ENCODE measurements at regions not wholly inside any gene's neighbourhood (a gene's known extent, or its start where the extent isn't known, plus 50 kb on each side); places are given as distances from the start of the nearest gene placed in this dataset.

DNA sequence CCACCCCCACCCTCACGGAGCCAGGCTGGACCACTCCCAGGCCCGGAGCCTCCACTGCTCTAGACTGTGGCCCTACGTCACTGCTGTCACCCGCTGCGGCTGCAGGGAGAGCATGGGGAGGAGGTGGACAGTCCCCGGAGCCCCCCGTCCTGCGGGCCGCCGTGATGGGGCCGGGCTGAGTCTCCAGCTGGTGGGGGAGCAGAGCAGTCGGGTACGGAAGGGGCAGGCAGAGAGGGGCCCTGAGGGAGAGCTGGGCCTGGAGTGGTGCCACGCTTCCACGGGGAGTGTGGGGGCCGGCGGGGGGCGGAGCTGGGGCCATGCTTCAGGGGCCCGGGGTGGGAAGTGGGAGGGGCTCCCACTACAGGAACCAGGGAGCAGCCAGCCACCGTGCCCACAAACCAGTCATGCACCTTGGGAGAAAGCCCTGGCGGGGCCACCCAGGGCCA, 98.9 kb upstream of the KCNK1 start (continued):
- TF ChIP-seq, protein P1, sequence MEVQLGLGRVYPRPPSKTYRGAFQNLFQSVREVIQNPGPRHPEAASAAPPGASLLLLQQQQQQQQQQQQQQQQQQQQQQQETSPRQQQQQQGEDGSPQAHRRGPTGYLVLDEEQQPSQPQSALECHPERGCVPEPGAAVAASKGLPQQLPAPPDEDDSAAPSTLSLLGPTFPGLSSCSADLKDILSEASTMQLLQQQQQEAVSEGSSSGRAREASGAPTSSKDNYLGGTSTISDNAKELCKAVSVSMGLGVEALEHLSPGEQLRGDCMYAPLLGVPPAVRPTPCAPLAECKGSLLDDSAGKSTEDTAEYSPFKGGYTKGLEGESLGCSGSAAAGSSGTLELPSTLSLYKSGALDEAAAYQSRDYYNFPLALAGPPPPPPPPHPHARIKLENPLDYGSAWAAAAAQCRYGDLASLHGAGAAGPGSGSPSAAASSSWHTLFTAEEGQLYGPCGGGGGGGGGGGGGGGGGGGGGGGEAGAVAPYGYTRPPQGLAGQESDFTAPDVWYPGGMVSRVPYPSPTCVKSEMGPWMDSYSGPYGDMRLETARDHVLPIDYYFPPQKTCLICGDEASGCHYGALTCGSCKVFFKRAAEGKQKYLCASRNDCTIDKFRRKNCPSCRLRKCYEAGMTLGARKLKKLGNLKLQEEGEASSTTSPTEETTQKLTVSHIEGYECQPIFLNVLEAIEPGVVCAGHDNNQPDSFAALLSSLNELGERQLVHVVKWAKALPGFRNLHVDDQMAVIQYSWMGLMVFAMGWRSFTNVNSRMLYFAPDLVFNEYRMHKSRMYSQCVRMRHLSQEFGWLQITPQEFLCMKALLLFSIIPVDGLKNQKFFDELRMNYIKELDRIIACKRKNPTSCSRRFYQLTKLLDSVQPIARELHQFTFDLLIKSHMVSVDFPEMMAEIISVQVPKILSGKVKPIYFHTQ (CRISPR knock-in tag; IDR thresholded peaks at IDR 0.05): no peak
- TF ChIP-seq, protein P2, sequence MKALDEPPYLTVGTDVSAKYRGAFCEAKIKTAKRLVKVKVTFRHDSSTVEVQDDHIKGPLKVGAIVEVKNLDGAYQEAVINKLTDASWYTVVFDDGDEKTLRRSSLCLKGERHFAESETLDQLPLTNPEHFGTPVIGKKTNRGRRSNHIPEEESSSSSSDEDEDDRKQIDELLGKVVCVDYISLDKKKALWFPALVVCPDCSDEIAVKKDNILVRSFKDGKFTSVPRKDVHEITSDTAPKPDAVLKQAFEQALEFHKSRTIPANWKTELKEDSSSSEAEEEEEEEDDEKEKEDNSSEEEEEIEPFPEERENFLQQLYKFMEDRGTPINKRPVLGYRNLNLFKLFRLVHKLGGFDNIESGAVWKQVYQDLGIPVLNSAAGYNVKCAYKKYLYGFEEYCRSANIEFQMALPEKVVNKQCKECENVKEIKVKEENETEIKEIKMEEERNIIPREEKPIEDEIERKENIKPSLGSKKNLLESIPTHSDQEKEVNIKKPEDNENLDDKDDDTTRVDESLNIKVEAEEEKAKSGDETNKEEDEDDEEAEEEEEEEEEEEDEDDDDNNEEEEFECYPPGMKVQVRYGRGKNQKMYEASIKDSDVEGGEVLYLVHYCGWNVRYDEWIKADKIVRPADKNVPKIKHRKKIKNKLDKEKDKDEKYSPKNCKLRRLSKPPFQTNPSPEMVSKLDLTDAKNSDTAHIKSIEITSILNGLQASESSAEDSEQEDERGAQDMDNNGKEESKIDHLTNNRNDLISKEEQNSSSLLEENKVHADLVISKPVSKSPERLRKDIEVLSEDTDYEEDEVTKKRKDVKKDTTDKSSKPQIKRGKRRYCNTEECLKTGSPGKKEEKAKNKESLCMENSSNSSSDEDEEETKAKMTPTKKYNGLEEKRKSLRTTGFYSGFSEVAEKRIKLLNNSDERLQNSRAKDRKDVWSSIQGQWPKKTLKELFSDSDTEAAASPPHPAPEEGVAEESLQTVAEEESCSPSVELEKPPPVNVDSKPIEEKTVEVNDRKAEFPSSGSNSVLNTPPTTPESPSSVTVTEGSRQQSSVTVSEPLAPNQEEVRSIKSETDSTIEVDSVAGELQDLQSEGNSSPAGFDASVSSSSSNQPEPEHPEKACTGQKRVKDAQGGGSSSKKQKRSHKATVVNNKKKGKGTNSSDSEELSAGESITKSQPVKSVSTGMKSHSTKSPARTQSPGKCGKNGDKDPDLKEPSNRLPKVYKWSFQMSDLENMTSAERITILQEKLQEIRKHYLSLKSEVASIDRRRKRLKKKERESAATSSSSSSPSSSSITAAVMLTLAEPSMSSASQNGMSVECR (CRISPR knock-in tag; IDR thresholded peaks at IDR 0.05; ENCODE audit: borderline replicate concordance): no peak
- no peak for TF ChIP-seq OVOL2 (CRISPR knock-in tag; IDR thresholded peaks at IDR 0.05; ENCODE audit: borderline replicate concordance)
- no peak for TF ChIP-seq SP1 (CRISPR knock-in tag; conservative IDR thresholded peaks at IDR 0.05)
- TF ChIP-seq, protein P3, sequence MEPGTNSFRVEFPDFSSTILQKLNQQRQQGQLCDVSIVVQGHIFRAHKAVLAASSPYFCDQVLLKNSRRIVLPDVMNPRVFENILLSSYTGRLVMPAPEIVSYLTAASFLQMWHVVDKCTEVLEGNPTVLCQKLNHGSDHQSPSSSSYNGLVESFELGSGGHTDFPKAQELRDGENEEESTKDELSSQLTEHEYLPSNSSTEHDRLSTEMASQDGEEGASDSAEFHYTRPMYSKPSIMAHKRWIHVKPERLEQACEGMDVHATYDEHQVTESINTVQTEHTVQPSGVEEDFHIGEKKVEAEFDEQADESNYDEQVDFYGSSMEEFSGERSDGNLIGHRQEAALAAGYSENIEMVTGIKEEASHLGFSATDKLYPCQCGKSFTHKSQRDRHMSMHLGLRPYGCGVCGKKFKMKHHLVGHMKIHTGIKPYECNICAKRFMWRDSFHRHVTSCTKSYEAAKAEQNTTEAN (CRISPR knock-in tag; IDR thresholded peaks at IDR 0.05): no peak
- TF ChIP-seq ZNF671 (CRISPR knock-in tag; IDR thresholded peaks at IDR 0.05): no peak
- TF ChIP-seq, protein P4, sequence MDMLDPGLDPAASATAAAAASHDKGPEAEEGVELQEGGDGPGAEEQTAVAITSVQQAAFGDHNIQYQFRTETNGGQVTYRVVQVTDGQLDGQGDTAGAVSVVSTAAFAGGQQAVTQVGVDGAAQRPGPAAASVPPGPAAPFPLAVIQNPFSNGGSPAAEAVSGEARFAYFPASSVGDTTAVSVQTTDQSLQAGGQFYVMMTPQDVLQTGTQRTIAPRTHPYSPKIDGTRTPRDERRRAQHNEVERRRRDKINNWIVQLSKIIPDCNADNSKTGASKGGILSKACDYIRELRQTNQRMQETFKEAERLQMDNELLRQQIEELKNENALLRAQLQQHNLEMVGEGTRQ (CRISPR knock-in tag; IDR thresholded peaks at IDR 0.05): no peak
- no peak for TF ChIP-seq NR1H2 (CRISPR knock-in tag; IDR thresholded peaks at IDR 0.05)

DNA sequence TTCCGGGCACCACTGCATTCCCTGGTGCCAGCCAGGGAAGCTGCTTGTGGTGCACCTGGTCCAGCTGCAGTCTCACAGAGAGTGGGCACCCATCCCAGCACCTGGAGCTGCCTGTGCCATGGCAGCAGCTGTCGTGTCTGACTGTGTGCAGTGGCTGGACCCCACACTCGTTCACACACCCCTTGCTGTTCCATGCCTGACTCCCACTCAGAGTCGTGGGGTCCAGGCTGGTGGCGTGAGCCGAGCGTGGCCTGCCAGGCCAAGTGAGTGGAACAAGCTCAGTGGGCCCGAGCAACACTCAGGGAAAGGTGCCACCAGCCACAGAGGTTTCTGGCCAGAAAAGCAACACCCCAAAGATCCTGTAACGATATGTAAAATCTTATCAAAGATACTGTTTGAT, 97.2 kb upstream of the KCNK1 start:
- Mint-ChIP-seq H3K27ac (no peak overlapping the region), H3K4me3 (no peak overlapping the region), H3K27me3 (ENCODE audit: low read depth) (no peaks in the 10 kb centered on the region), H3K4me1 (no peaks in the 10 kb centered on the region), H3K9me3 (peaks cover 11% of the 10 kb centered on the region), H3K36me3 (peaks cover 6% of the 10 kb centered on the region; the same call in 1 of the 2 replicates)
- no peak for ATAC-seq
- no peak for DNase-seq (ENCODE audit: low spot score)
- ChIA-PET POLR2A (no interaction called here), CTCF (interaction anchor here (1.0 to 2.9 kb wide), 2 partner anchors 11 to 75 kb away, joined by 3 to 19 read pairs; no protein-coding TSS in a partner anchor)
- TF ChIP-seq GRHL2 (CRISPR knock-in tag; IDR thresholded peaks at IDR 0.05; ENCODE audit: insufficient replicate concordance, severe bottlenecking) (no peak), GABPB1 (CRISPR knock-in tag; IDR thresholded peaks at IDR 0.05) (no peak), ZNF423 (CRISPR knock-in tag; IDR thresholded peaks at IDR 0.05) (no peak), PRRX2 (CRISPR knock-in tag; IDR thresholded peaks at IDR 0.05) (no peak), ZNF671 (CRISPR knock-in tag; IDR thresholded peaks at IDR 0.05) (no peak), SP1 (CRISPR knock-in tag; conservative IDR thresholded peaks at IDR 0.05) (no peak)
- TF ChIP-seq, protein P5, sequence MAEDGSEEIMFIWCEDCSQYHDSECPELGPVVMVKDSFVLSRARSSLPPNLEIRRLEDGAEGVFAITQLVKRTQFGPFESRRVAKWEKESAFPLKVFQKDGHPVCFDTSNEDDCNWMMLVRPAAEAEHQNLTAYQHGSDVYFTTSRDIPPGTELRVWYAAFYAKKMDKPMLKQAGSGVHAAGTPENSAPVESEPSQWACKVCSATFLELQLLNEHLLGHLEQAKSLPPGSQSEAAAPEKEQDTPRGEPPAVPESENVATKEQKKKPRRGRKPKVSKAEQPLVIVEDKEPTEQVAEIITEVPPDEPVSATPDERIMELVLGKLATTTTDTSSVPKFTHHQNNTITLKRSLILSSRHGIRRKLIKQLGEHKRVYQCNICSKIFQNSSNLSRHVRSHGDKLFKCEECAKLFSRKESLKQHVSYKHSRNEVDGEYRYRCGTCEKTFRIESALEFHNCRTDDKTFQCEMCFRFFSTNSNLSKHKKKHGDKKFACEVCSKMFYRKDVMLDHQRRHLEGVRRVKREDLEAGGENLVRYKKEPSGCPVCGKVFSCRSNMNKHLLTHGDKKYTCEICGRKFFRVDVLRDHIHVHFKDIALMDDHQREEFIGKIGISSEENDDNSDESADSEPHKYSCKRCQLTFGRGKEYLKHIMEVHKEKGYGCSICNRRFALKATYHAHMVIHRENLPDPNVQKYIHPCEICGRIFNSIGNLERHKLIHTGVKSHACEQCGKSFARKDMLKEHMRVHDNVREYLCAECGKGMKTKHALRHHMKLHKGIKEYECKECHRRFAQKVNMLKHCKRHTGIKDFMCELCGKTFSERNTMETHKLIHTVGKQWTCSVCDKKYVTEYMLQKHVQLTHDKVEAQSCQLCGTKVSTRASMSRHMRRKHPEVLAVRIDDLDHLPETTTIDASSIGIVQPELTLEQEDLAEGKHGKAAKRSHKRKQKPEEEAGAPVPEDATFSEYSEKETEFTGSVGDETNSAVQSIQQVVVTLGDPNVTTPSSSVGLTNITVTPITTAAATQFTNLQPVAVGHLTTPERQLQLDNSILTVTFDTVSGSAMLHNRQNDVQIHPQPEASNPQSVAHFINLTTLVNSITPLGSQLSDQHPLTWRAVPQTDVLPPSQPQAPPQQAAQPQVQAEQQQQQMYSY (CRISPR knock-in tag; IDR thresholded peaks at IDR 0.05): no peak
- TF ChIP-seq, protein P6, sequence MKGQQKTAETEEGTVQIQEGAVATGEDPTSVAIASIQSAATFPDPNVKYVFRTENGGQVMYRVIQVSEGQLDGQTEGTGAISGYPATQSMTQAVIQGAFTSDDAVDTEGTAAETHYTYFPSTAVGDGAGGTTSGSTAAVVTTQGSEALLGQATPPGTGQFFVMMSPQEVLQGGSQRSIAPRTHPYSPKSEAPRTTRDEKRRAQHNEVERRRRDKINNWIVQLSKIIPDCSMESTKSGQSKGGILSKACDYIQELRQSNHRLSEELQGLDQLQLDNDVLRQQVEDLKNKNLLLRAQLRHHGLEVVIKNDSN (CRISPR knock-in tag; IDR thresholded peaks at IDR 0.05): no peak
- TF ChIP-seq, protein P7, sequence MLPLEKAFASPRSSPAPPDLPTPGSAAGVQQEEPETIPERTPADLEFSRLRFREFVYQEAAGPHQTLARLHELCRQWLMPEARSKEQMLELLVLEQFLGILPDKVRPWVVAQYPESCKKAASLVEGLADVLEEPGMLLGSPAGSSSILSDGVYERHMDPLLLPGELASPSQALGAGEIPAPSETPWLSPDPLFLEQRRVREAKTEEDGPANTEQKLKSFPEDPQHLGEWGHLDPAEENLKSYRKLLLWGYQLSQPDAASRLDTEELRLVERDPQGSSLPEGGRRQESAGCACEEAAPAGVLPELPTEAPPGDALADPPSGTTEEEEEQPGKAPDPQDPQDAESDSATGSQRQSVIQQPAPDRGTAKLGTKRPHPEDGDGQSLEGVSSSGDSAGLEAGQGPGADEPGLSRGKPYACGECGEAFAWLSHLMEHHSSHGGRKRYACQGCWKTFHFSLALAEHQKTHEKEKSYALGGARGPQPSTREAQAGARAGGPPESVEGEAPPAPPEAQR (CRISPR knock-in tag; IDR thresholded peaks at IDR 0.05): no peak
- TF ChIP-seq, protein P8, sequence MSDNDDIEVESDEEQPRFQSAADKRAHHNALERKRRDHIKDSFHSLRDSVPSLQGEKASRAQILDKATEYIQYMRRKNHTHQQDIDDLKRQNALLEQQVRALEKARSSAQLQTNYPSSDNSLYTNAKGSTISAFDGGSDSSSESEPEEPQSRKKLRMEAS (CRISPR knock-in tag; IDR thresholded peaks at IDR 0.05): no peak
- TF ChIP-seq, protein P9, sequence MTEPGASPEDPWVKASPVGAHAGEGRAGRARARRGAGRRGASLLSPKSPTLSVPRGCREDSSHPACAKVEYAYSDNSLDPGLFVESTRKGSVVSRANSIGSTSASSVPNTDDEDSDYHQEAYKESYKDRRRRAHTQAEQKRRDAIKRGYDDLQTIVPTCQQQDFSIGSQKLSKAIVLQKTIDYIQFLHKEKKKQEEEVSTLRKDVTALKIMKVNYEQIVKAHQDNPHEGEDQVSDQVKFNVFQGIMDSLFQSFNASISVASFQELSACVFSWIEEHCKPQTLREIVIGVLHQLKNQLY (CRISPR knock-in tag; IDR thresholded peaks at IDR 0.05): no peak
- TF ChIP-seq, protein P10, sequence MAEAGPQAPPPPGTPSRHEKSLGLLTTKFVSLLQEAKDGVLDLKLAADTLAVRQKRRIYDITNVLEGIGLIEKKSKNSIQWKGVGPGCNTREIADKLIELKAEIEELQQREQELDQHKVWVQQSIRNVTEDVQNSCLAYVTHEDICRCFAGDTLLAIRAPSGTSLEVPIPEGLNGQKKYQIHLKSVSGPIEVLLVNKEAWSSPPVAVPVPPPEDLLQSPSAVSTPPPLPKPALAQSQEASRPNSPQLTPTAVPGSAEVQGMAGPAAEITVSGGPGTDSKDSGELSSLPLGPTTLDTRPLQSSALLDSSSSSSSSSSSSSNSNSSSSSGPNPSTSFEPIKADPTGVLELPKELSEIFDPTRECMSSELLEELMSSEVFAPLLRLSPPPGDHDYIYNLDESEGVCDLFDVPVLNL (CRISPR knock-in tag; IDR thresholded peaks at IDR 0.05; ENCODE audit: borderline replicate concordance, low read depth): no peak
